ENCODE measurements at regions not wholly inside any gene's neighbourhood (a gene's known extent, or its start where the extent isn't known, plus 50 kb on each side); places are given as distances from the start of the nearest gene placed in this dataset.
"Not testable (repeated sequence)": the region's sequence is repeated elsewhere in the genome, so short reads cannot be mapped to it uniquely, and the experiment has no call there.

GRCh38 chr4:114252499-114252898, 273.1 kb upstream of the ARSJ start:
- no peak for DNase-seq (ENCODE audit: low read depth)
- H3K4me3 ChIP-seq (ENCODE audit: low read depth, low read length): no peak overlapping the region
- TF ChIP-seq CTCF (conservative IDR thresholded peaks at IDR 0.05; ENCODE audit: low read depth, low read length): no peak

- no peak overlapping the region for H3K4me3 ChIP-seq (ENCODE audit: low read depth, low read length)
- no peak for TF ChIP-seq CTCF (conservative IDR thresholded peaks at IDR 0.05; ENCODE audit: low read depth, low read length)
- no peak for DNase-seq (ENCODE audit: low read depth)
Measured at GRCh38 chr4:114257501-114257900, 278.1 kb upstream of the ARSJ start.

GRCh38 chr4:114262421-114262820, 283.0 kb upstream of the ARSJ start:
- not testable (repeated sequence) for DNase-seq (ENCODE audit: low read depth)

GRCh38 chr4:114263233-114263632, 283.8 kb upstream of the ARSJ start:
- DNase-seq (ENCODE audit: low read depth): no peak
- no peak for TF ChIP-seq CTCF (conservative IDR thresholded peaks at IDR 0.05; ENCODE audit: low read depth, low read length)
- H3K4me3 ChIP-seq (ENCODE audit: low read depth, low read length): no peak overlapping the region

More at GRCh38 chr4:114262421-114262820, 283.0 kb upstream of the ARSJ start:
- H3K4me3 ChIP-seq (ENCODE audit: low read depth, low read length): not testable (repeated sequence)

- no peak overlapping the region for H3K4me3 ChIP-seq (ENCODE audit: low read depth, low read length)
- no peak for TF ChIP-seq CTCF (conservative IDR thresholded peaks at IDR 0.05; ENCODE audit: low read depth, low read length)
- DNase-seq (ENCODE audit: low read depth): no peak
Measured at GRCh38 chr4:114264452-114264851, 285.0 kb upstream of the ARSJ start.

- no peak for DNase-seq (ENCODE audit: low read depth)
- no peak for TF ChIP-seq CTCF (conservative IDR thresholded peaks at IDR 0.05; ENCODE audit: low read depth, low read length)
- no peak overlapping the region for H3K4me3 ChIP-seq (ENCODE audit: low read depth, low read length)
Measured at GRCh38 chr4:114264877-114265291, 285.4 kb upstream of the ARSJ start.

- TF ChIP-seq CTCF (conservative IDR thresholded peaks at IDR 0.05; ENCODE audit: low read depth, low read length): no peak
- H3K4me3 ChIP-seq (ENCODE audit: low read depth, low read length): no peak overlapping the region
Measured at GRCh38 chr4:114265342-114265741, 285.9 kb upstream of the ARSJ start.

GRCh38 chr4:114267976-114268375, 288.5 kb upstream of the ARSJ start:
- no peak overlapping the region for H3K4me3 ChIP-seq (ENCODE audit: low read depth, low read length)
- TF ChIP-seq CTCF (conservative IDR thresholded peaks at IDR 0.05; ENCODE audit: low read depth, low read length): no peak

More at GRCh38 chr4:114265342-114265741, 285.9 kb upstream of the ARSJ start:
- no peak for DNase-seq (ENCODE audit: low read depth)

More at GRCh38 chr4:114267976-114268375, 288.5 kb upstream of the ARSJ start:
- DNase-seq (ENCODE audit: low read depth): no peak
